ENCODE measurements at regions not wholly inside any gene's neighbourhood (a gene's known extent, or its start where the extent isn't known, plus 50 kb on each side); places are given as distances from the start of the nearest gene placed in this dataset.
"Not testable (repeated sequence)": the region's sequence is repeated elsewhere in the genome, so short reads cannot be mapped to it uniquely, and the experiment has no call there.

DNA sequence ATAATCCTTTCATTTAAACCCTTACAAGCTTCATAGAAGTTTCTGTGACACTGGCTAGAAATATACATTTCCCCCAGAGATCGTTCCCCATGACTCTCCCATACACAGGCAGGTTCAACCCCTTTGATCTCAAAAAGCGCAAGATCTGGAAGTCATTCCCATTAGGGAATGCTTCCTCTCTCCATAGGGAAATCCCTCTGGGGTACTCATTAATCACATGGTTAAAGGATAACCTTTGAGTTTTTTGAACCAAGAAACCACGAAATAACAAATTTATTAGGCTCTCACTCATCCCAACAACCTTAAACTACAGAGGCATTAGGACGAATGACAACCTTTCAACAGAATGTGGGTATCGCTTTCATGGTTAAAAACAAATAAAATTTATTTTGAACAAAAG is 211.9 kb upstream of the PRICKLE2 start:
- no peak for DNase-seq

- not testable (repeated sequence) for DNase-seq
Observed at GRCh38 chr3:64435023-64435422, 209.8 kb upstream of the PRICKLE2 start.

DNA sequence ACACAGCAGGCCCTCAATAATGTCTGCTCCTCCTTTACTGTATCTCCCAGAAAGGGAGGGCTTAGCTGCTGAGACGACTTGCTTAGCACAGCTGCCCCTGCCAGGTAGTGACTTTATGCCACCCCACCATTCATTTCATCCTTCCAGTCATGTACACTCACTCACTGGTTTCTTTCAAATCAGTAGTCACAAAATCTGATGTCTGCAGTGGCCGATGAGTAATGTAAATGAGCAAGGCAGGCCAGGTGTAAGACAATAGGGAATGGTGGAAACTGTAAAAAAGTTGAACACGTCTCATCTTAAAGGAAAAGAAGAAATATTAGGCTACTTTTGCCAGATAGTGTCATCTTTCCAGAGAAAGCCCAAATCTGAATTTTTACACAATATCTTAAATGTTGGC is 207.6 kb upstream of the PRICKLE2 start:
- no peak for DNase-seq

DNA sequence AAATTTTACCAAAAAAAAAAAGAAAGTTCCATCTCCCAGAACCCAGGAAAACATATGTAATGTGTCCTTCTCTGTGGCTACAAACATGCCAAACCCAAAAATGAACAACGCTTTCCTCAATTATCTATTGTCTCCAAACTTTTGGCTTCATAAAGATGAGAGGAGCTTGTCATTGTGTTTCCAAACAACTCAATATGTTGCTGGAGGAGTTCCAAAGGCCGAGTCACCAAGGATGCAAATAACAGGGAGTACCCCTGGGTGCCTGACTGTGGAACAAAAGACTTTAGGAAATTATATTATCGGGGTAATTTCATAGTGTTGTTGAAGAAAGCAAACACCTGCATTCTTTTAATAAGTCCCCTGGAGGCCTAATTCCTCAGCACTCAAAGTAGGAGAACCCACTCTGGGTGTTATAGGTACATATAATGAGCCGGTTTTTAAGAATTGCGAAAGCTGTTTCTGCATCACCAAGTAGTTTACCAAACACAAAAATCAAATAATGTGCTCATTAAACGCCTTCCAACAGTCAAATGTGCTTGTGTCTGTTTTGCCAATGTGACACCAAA is 206.3 kb upstream of the PRICKLE2 start:
- no peak for DNase-seq

GRCh38 chr3:64427671-64428070 is 202.4 kb upstream of the PRICKLE2 start:
- no peak for DNase-seq

DNA sequence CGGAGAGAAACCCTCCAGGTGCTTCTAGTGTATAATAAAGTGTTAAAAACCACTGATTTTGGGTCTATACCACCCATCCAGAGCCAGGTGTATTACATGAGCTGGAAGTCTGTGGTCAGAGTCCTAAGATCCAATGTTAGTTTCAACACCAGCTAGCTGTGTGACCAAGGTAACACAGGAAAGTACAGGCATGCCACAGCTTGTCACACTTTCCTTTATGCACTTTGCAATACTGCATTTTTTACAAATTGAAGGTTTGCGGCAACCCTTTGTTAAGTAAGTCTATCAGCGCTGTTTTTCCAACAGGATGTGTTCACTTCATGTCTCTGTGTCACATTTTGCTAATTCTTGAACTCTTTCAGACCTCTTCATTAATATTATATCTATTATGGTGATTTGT is 201.3 kb upstream of the PRICKLE2 start:
- DNase-seq, result no peak

GRCh38 chr3:64422932-64423331 is 197.7 kb upstream of the PRICKLE2 start:
- DNase-seq, result no peak

GRCh38 chr3:64422192-64422591 is 196.9 kb upstream of the PRICKLE2 start:
- DNase-seq, result no peak

DNA sequence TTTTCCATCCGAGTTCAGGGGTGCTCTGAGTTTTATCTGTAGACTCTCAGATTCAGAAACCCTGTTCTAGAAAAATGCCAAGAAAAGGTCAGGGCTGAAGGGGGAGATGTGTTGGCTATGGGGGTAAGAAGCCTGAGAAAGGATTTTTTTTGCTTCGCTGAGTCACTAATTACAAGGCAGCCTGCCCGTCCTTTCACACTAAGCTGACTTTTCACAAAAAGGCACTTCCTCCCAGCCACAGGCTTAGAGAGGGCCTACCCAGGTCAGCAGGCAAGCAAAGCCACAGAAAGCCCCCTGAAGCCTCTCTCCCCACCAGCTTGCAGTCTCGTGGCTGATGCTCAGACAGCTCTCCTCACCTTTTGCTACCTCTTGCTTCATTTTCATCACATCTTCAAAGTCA is 192.6 kb upstream of the PRICKLE2 start:
- DNase-seq, result no peak

- no peak for DNase-seq
Observed at GRCh38 chr3:64414043-64414442, 188.8 kb upstream of the PRICKLE2 start.

DNA sequence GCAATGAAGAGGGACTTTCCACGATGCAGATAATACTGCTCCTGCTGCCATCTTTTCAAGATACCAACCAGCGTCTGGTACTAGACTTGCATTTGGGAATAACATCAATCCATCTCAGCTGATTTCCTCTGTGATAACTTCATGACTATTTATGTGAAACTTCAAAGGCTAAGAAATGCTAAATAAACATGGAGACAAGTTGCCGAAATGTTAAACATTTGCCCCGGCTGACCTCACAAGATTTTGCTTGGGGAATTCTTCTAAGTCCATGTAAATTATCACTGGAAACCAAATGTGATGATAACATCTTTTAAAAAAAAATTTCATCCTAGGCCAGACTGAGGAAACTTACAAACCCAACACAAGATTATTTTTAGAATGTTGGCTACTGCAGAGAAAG is 185.8 kb upstream of the PRICKLE2 start:
- DNase-seq, result no peak

DNA sequence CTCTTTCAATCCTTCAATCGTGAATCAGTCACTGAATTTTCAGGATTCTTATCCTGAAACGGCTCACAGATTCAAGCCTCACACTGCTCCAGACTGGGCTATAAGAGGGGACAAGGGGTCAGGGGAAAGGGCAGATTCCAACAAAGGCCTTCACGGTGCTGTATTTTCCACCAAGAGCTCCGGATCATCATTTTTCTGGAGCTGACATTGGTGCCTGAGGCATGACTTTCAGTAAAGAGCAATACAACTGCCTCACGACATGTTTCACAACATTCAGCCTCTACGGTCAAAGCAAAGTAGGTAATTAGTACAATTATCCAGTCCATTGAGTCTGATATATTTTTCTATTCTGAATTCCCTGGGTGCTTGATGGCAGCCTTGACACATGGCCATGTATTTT is 185.0 kb upstream of the PRICKLE2 start:
- no peak for DNase-seq

- DNase-seq, result no peak
Observed at GRCh38 chr3:64408770-64409169, 183.5 kb upstream of the PRICKLE2 start.

DNA sequence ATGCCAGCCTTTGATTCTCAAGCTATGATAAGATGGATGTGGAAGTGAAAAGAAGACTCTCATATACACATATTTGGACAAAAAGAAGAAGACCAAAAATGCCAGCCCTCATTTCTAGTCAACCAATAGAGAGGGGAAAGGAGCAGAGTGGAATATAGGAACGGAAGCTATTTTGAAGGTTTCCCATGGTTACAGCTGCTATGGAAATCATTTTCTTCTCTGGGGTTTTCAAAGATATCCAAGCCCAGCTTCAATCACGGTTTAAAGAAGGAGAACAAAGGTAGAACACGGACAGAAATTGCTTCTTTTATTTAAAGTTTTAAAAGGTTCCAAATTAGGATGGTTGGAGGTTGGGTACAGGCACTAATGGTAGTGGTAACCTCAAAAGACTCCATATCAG is 181.0 kb upstream of the PRICKLE2 start:
- no peak for DNase-seq

DNA sequence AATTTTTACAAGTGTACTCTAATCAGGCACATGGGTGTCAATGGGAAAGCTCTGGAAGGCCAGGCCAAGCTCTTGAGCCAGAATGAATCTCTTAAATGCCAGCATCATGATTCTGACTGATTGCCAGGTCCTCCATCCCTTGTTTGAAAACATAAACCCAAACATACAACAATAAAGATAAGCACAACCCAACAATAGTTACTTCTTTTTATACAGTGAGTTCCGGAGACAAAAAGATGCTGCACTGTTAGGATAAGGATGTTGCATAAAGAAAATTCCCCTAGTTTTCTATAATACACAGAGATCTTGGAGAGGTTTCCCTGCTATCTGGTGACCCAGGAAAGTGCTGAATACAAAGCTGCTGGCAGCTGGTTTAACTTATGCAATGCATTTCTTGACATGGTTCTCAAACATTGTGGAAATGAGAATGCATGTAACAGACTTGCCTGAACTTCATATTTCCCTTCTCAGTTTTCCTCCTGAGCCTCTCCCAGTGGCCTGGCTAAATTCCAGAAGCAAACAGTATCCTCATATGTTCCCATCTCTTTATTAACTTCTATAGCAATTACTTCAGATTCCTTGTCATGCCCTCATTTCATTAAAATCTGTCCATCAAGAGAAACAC is 180.1 kb upstream of the PRICKLE2 start:
- DNase-seq, result no peak

DNA sequence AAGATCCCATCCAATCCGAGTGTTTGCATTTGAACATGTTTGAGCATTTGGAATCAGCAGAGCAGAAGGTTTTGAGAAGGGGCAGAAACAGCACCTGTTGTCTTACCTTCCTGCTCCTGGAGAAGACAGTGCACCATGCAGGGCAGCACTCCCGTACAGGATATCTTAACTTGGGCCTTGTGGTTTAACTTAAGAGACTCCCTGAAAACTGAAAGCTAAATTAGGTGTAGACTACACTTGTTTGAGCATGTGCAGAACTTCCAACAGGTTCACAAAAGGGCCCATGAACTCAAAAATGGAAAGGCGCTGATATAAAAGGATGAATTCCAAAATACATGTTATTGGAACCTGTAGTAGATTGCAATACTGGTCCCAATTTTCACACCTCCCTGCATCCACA is 175.4 kb upstream of the PRICKLE2 start:
- DNase-seq, result no peak

DNA sequence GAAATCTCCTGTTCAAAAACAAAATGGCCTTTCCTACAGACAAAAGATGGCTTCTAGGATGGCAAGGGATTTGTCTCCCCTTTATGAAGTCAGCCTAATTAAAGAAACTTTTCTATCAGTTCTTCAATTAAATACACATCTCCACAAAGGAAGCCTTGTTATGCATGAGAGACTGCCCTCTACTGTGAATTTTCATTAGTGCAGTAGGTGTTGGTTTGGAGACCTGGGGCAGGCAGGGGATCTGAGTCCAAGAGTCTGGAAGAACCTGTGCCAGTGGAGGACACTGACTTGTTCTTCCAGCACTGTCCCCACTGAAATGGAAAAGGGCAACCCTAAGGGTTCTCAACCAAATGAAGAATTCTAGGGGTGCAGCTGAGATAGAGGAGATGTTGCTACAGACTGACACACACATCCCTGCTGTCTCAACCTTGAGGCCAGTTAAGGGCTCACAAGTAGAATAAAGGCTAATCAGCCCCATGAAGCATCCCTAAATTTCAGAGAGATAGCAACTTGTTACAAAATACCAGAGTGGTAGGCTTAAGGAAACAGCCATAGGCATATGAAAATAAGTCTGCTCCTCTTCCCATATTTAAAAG is 174.0 kb upstream of the PRICKLE2 start:
- peak; percentile 40 for DNase-seq

DNA sequence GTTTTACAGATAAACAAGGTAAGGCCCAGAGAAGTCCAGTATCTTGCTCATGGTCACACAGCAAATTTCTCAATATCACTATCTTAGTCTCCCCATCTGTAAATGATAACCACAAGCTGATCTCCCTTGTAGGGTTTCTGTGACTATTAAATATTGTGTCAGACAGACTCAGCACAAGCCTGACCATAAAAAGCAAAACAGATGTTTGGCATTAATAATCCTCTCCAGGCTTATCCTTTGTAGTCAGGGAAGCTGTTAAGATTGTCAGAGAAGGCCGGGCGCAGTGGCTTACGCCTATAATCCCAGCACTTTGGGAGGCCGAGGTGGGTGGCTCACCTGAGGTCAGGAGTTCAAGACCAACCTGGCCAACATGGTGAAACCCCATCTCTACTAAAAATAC is 173.2 kb upstream of the PRICKLE2 start:
- DNase-seq, result no peak

DNA sequence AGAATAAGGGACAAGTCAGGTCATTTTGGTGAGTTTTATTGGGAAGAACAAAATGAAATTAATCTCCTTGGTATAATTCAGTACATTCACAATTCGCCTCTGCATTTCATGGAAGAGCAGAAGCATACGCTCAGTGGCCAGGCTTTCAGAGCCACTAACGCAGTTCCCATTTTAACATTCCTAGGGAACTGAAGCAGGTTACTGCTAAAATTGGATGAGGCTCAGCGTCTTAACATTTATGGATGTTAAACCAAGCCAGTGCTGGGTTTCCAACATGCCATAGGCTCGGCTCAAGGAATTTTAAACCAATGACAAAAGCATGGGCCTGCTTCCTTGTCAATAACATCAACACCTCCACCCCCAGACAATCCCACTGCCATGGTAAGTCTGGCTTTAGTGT is 172.7 kb upstream of the PRICKLE2 start:
- DNase-seq, result no peak

GRCh38 chr3:64397573-64397972 is 172.3 kb upstream of the PRICKLE2 start:
- no peak for DNase-seq

DNA sequence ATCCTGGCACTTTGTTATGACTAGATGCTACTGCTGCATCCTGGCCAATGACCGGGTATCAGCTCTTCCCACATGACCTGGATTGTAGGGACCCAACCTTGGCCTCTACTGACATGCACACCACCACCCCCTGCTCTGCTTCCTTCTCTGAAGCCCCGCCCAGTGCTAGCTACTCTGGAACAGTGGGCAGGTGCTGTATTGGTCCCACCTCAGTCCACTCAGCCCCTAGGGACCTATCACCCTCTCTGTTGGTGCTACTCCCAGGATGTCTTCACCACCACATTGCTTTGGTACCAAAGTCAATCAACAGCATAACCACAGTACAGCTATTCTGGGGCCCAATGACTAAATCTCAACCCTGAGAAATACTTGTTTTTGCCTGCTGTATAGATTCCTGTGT is 170.2 kb upstream of the PRICKLE2 start:
- DNase-seq, result no peak

GRCh38 chr3:64393193-64393592 is 167.9 kb upstream of the PRICKLE2 start:
- DNase-seq, result no peak

DNA sequence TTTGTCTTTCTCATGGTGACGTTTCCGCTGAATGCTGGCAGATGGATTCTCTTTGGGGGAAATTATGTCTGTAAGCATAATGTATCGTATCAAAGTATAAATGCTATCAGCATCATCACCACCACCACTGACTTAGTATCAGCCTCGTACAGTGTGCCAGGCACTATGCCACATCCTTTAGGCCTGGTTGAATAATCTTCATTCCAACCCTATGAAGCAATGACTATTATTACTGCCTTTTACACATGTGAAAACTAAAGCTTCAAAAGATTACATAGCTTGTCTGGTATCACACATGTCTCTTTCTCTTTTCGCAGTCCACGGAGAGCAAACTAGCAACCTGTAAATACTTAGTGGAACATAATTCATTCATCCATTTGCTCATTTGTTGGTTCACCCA is 166.7 kb upstream of the PRICKLE2 start:
- no peak for DNase-seq

GRCh38 chr3:64390893-64391292 is 165.6 kb upstream of the PRICKLE2 start:
- DNase-seq, result no peak

DNA sequence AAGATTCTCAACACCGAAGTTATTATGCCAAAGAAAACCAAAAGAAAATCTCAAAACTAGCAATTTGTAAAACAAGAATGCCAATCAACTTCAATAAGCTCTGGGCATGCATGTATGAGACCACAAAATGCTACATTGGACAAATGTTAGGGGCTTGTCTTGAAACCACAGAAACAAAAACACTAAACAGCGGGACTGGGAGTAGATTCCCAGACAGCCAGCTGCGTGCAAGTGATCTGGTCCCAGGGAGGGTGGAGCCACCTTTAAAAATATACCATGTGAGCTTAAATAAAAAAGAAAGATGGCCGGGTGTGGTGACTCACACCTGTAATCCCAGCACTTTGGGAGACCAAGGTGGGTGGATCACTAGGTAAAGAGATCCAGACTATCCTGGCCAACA is 163.6 kb upstream of the PRICKLE2 start:
- no peak for DNase-seq
